Upper lobe of right lung (tissue), 1 donor: ENCODE measurements at regions not wholly inside any gene's neighbourhood (a gene's known extent, or its start where the extent isn't known, plus 50 kb on each side); places are given as distances from the start of the nearest gene placed in this dataset.

Source experiments
- ATAC-seq: fragments of 200-7000 bp; cut with Tn5 transposase; one replicate; pipeline ENCODE4 v1.9.1; 2020; ENCODE audit warnings: mild to moderate bottlenecking, moderate library complexity
- DNase-seq: peaks from one replicate; pipeline ENCODE4 v3.0.0-alpha.2; 2020
- H3K27ac ChIP-seq: fragments of 200-600 bp; one replicate; pipeline ENCODE4 v1.8.0; 2022
- H3K27me3 ChIP-seq: fragments of 200-600 bp; one replicate; pipeline ENCODE4 v1.8.0; 2022; ENCODE audit warnings: mild to moderate bottlenecking
- H3K36me3 ChIP-seq: fragments of 200-600 bp; one replicate; pipeline ENCODE4 v1.8.0; 2022
- H3K4me1 ChIP-seq: fragments of 200-600 bp; one replicate; pipeline ENCODE4 v1.8.0; 2022
- H3K4me3 ChIP-seq: fragments of 200-600 bp; one replicate; pipeline ENCODE4 v1.8.0; 2022; ENCODE audit warnings: mild to moderate bottlenecking
- H3K9me3 ChIP-seq: fragments of 200-600 bp; one replicate; pipeline ENCODE4 v1.8.0; 2022
- intact Hi-C: fragments of 100-400 bp; cut with DNase I; formaldehyde crosslinking; loops from one replicate; pipeline ENCODE4 v1.11.0; 2022
- TF ChIP-seq, protein P1 (sequence below): fragments of 200-600 bp; IDR thresholded peaks from one replicate; pipeline ENCODE4 v1.8.0; 2022; ENCODE audit warnings: antibody characterized with exemption
- donor health status: DM: no; HTN: yes; CAD: no; lungs with severe emphysema.

DNA sequence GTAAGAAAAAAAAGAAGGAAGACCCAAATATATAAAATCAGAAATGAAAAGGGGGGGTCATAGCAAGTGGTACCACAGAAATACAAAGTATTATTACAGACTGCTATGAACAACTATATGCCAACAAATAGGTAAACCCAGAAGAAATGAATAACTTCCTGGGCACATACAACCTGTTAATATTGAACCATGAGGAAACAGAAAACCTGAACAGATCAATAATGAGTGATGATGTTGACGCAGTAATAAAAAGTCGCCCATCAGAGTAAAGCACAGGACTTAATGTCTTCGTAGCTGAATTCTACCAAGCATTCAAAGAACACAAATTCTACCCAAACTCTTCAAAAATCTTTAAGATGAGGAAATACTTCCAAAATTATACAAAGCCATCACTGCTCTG is 921.6 kb upstream of the SEMA6D start:
- H3K9me3 ChIP-seq = no peaks in the 10 kb centered on the region
- no peak for DNase-seq
- no peaks in the 10 kb centered on the region for H3K4me1 ChIP-seq
- TF ChIP-seq, protein P1, sequence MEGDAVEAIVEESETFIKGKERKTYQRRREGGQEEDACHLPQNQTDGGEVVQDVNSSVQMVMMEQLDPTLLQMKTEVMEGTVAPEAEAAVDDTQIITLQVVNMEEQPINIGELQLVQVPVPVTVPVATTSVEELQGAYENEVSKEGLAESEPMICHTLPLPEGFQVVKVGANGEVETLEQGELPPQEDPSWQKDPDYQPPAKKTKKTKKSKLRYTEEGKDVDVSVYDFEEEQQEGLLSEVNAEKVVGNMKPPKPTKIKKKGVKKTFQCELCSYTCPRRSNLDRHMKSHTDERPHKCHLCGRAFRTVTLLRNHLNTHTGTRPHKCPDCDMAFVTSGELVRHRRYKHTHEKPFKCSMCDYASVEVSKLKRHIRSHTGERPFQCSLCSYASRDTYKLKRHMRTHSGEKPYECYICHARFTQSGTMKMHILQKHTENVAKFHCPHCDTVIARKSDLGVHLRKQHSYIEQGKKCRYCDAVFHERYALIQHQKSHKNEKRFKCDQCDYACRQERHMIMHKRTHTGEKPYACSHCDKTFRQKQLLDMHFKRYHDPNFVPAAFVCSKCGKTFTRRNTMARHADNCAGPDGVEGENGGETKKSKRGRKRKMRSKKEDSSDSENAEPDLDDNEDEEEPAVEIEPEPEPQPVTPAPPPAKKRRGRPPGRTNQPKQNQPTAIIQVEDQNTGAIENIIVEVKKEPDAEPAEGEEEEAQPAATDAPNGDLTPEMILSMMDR = no peak
- no peak overlapping the region for H3K27ac ChIP-seq
- intact Hi-C loops = no loop called here
- H3K36me3 ChIP-seq = no peaks in the 10 kb centered on the region
- no peak for ATAC-seq
- H3K4me3 ChIP-seq = no peak overlapping the region
- no peaks in the 10 kb centered on the region for H3K27me3 ChIP-seq

DNA sequence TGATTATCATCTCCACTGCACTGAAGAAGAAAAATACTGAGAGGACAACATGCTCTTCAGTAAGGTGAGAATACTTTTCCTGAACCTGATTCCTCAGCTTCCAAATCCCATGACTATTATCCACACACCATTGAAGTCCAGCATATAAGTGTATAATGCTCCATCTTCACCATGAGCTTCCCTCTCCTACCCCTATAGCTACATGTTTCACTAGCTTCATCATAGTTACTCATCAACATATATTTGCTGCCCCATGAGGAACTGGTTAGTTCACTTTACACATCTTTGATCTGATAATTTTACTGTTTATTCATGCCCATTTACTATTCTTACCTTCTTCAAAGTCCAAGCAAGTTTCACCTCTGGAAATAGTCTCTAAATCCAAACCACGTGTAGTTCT is 908.5 kb upstream of the SEMA6D start:
- no peaks in the 10 kb centered on the region for H3K27me3 ChIP-seq
- TF ChIP-seq, protein P1 = no peak

DNA sequence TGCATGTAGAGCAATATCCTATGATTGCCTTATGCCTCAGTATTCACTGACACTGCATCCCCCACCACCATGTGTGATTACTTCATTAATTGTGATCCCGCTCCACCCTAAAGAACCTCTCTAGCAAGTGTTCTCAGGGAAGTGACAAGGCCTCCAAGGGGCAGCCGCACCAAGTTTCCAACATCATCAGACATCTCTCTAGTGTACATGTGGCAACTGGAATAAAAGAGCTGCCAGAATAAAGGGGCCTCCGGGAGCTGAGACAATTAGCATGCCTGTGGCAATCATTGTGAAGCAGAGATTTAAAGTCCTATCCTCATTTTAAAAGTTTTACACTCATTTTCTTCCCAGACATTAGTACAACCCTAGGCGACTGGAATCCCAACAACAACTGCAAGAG is 902.1 kb upstream of the SEMA6D start:
- H3K36me3 ChIP-seq = no peaks in the 10 kb centered on the region
- TF ChIP-seq, protein P1 = no peak
- H3K4me1 ChIP-seq = no peaks in the 10 kb centered on the region
- no peak overlapping the region for H3K4me3 ChIP-seq
- ATAC-seq = no peak
- intact Hi-C loops = no loop called here
- no peaks in the 10 kb centered on the region for H3K27me3 ChIP-seq
- H3K9me3 ChIP-seq = no peaks in the 10 kb centered on the region
- DNase-seq = no peak
- no peak overlapping the region for H3K27ac ChIP-seq

More for the DNA sequence above, 908.5 kb upstream of the SEMA6D start:
- no peaks in the 10 kb centered on the region for H3K9me3 ChIP-seq
- DNase-seq (no peak), ATAC-seq (no peak)
- no peaks in the 10 kb centered on the region for H3K4me1 ChIP-seq
- H3K4me3 ChIP-seq = no peak overlapping the region
- no peaks in the 10 kb centered on the region for H3K36me3 ChIP-seq
- intact Hi-C loops = no loop called here
- no peak overlapping the region for H3K27ac ChIP-seq

DNA sequence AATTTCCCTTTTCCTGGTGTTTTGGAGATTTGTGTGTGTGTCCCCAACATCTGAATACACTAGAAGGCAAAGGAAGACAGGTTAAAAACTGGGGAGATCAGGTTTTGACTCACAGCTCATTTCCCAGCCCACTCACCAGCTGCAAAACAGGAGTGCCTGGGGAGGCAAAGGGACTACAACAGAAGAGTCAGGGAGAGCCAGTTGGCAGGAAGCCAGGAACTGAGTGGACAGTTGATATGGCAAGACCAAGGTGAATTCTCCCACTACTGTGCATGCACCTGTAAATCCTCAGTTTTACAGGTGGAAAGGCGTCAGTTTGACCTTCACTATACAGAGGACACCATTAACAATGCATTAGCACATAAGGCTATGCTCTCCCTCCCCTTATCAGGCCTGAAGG is 901.5 kb upstream of the SEMA6D start:
- Histone ChIP-seq H3K36me3 (no peaks in the 10 kb centered on the region), H3K27ac (no peak overlapping the region), H3K4me3 (no peak overlapping the region), H3K4me1 (no peaks in the 10 kb centered on the region), H3K9me3 (no peaks in the 10 kb centered on the region), H3K27me3 (no peaks in the 10 kb centered on the region)
- intact Hi-C loops = no loop called here
- TF ChIP-seq, protein P1 = no peak
- DNase-seq = no peak
- ATAC-seq = no peak

DNA sequence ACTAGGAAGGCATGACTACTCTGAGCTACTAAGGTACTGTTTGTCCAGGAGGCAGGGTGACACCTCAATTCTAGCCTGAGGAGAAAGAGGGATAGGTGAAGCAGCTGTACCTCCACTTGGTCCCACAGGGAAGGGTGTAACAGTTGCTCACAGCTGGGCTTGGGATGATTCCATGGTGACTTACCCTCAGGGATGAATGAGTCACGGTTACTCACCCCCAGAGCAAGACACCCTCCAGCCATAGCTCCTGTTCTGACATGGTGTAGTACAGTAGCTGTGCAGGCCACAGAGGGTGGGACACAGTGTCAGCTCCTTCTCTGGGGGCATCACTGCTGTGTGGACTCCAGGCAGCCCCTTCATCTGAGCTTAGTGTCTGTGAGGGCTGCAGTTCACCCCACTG is 868.6 kb upstream of the SEMA6D start:
- Histone ChIP-seq H3K4me1 (no peaks in the 10 kb centered on the region), H3K4me3 (no peak overlapping the region), H3K9me3 (no peaks in the 10 kb centered on the region), H3K27me3 (no peaks in the 10 kb centered on the region), H3K27ac (no peak overlapping the region), H3K36me3 (no peaks in the 10 kb centered on the region)
- no peak for DNase-seq
- peak; percentile 33 for ATAC-seq
- TF ChIP-seq, protein P1 = no peak
- intact Hi-C loops = no loop called here

DNA sequence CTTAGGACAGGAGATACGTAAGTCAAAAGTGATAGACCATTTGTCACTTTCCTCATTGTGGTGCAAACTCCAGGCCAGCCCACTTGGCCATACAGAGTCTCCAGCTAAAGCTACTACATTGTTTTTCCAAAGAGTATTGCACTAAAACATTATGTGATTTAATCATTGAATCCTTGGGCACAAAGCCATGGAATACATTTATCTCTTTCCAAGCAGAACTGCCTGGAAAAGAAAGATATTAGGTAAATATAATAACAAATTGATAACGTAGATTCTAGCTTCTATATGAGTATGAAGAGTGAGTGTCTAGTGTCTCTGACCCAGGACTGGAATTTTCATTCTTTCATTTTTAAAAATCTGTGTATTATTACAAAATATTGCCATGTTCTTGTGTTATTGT is 863.7 kb upstream of the SEMA6D start:
- TF ChIP-seq, protein P1 = no peak
- no peak for DNase-seq
- H3K27me3 ChIP-seq = no peaks in the 10 kb centered on the region
- intact Hi-C loops = no loop called here
- no peak for ATAC-seq
- no peak overlapping the region for H3K4me3 ChIP-seq
- no peaks in the 10 kb centered on the region for H3K9me3 ChIP-seq
- no peak overlapping the region for H3K27ac ChIP-seq
- no peaks in the 10 kb centered on the region for H3K36me3 ChIP-seq
- no peaks in the 10 kb centered on the region for H3K4me1 ChIP-seq
